Lower leg skin (tissue), 4 donors: ENCODE measurements at regions not wholly inside any gene's neighbourhood (a gene's known extent, or its start where the extent isn't known, plus 50 kb on each side); places are given as distances from the start of the nearest gene placed in this dataset.
A peak's percentile ranks its signal among the peaks of the same experiment; 100 is the strongest.

ENCODE experiments used
- DNase-seq, 2 donors: peaks; one replicate each; pipeline ENCODE4 v3.0.0-alpha.2; 2019; ENCODE audit warnings: low spot score in 2 of 2
- H3K4me3 ChIP-seq: fragments of 200-600 bp; sonication (generic); 2 replicates; pipeline ENCODE4 v1.5.1; 2017; ENCODE audit warnings: mild to moderate bottlenecking, low read depth; ENCODE audit not compliant: poor library complexity, severe bottlenecking
- POLR2A ChIP-seq, 2 donors: fragments of 450-650 bp; IDR thresholded peaks; one replicate each; pipeline ENCODE4 v1.6.1; 2016 to 2017; ENCODE audit warnings: antibody characterized with exemption in 2 of 2, mild to moderate bottlenecking in 1 of 2, moderate library complexity in 1 of 2
- WGBS, 2 donors: methylation state at CpG; one replicate each; pipeline ENCODE4 v1.1.5; 2018; 5-methylcytosine and 5-hydroxymethylcytosine counted together
- intact Hi-C: fragments of 100-400 bp; cut with DNase I; formaldehyde crosslinking; loops from one replicate; pipeline ENCODE4 v1.15.0; 2023; ENCODE audit warnings: low total_unique reads
- TF ChIP-seq, protein P1 (sequence below), 3 donors: fragments of 450-650 bp; IDR thresholded peaks; one replicate each; pipeline ENCODE4 v1.5.1; 2016; ENCODE audit warnings: antibody characterized with exemption in 3 of 3, mild to moderate bottlenecking in 3 of 3, moderate library complexity in 2 of 3

DNA sequence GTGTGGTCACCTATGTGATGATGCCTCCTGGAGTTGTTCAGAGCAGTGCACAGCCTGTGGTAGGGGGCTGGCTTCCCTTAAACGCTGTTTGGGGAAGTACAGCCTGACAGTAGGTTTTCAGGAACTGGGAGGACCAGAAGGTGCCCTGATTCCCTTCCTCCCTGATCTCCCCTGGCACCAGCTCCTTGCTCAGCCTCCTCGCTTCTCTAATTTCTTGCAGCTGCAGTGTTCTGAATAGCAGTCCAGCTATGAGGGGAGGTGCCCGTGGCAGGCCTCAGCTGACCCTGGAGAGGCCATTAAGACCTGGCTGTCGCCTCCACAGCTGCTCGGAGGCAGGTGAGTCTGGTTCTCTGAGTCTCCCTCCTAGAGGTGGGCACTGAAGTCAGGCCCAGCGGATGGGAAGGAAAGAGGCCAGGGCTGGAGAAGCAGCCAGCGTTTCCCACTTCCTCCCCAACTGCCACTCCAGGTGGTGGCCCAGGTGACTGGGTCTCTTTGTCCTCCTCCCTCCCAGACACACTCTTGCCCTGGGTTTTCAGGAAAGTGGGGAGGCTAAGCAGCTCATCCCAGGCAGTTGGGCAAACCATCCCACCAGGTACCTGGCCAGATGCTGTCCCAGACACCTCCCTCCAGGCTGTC is 52.0 kb upstream of the RPL11 start:
- DNase-seq = no peak
- 58 to 63% methylated on average over 4 to 7 of the region's 7 CpGs for WGBS, 2 donors
- H3K4me3 ChIP-seq = no peak overlapping the region
- intact Hi-C loops = loop anchor here (5.0 kb wide), 1 partner anchor 97 kb away; no protein-coding TSS in a partner anchor
- TF ChIP-seq POLR2A (IDR thresholded peaks at IDR 0.05) = no peak
- TF ChIP-seq, protein P1, sequence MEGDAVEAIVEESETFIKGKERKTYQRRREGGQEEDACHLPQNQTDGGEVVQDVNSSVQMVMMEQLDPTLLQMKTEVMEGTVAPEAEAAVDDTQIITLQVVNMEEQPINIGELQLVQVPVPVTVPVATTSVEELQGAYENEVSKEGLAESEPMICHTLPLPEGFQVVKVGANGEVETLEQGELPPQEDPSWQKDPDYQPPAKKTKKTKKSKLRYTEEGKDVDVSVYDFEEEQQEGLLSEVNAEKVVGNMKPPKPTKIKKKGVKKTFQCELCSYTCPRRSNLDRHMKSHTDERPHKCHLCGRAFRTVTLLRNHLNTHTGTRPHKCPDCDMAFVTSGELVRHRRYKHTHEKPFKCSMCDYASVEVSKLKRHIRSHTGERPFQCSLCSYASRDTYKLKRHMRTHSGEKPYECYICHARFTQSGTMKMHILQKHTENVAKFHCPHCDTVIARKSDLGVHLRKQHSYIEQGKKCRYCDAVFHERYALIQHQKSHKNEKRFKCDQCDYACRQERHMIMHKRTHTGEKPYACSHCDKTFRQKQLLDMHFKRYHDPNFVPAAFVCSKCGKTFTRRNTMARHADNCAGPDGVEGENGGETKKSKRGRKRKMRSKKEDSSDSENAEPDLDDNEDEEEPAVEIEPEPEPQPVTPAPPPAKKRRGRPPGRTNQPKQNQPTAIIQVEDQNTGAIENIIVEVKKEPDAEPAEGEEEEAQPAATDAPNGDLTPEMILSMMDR (IDR thresholded peaks at IDR 0.05) = no peak

DNA sequence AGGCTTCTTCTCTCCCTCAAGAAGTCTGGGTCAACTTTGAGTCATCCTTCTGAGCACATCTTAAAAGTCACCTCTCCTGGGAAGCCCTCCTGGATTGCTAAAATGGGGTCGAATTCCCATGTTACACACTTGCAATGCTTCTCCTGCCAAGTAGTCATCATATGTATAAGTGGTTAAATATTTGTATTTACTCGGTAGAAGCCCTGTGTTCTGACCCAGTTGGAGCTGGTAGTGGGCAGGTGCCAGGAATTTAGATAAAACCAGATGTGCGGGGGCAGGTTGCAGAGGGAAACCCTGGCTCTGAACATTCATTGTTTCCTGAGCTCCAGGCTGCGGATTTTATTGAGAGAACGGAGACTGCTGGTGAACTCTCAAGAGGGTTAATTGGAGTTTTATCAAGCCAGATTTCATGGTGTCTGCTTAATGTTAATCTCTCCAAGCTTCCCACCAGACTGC is 52.8 kb upstream of the RPL11 start:
- no peak overlapping the region for H3K4me3 ChIP-seq
- no peak for TF ChIP-seq POLR2A (IDR thresholded peaks at IDR 0.05)
- TF ChIP-seq, protein P1 (IDR thresholded peaks at IDR 0.05) = no peak
- DNase-seq = no peak
- WGBS, 2 donors = 34 to 50% methylated on average over 5 of the region's 5 CpGs
- intact Hi-C loops = loop anchor here (5.0 kb wide), 1 partner anchor 97 kb away; no protein-coding TSS in a partner anchor

DNA sequence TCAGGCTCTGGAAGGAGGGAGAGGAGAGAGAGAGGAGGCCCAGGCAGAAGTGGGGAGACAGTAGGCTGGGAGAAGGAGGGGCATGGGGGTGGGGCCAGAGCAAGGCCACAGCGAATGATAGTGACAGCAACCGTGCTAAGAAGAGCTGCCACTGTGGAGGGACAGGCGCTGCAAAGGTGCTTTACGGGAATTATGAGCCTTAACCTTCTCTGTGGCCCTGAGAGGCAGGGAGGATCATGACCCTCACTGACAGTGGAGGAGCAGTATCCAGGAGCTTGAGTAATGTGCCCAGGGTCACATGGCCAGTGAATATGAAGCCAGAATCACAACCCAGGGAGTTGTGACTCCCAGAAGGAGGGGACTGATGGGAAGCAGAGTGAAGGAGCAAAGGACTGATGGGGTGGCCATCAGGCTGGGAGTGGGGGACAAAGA is 53.4 kb upstream of the RPL11 start:
- DNase-seq = peak in 1 of 2 donors; percentile 40
- intact Hi-C loops = loop anchor here (5.0 kb wide), 1 partner anchor 96 kb away; no protein-coding TSS in a partner anchor
- no peak overlapping the region for H3K4me3 ChIP-seq
- TF ChIP-seq, protein P1 (IDR thresholded peaks at IDR 0.05) = no peak
- TF ChIP-seq POLR2A (IDR thresholded peaks at IDR 0.05) = no peak
- WGBS, 2 donors = 47 to 75% methylated on average over 4 of the region's 4 CpGs

DNA sequence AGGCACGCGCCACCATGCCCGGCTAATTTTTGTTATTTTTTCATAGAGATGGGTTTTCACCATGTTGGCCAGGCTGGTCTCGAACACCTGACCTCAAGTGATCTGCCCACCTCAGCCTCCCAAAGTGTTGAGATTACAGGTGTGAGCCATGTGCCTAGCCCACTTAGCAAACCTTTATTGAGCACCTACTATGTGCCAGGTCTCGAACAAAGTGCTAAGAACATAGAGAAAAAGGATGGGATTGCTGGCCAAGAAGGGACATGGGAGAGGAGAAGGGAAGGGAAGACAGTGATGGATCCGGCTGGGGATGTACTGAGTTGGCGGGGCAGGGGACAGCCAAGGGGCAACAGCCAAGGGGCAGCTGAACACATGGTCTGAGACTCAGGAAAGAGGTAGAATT is 55.6 kb upstream of the RPL11 start:
- H3K4me3 ChIP-seq = no peak overlapping the region
- TF ChIP-seq, protein P1 (IDR thresholded peaks at IDR 0.05) = no peak
- TF ChIP-seq POLR2A (IDR thresholded peaks at IDR 0.05) = no peak
- intact Hi-C loops = loop anchor here (5.0 kb wide), 1 partner anchor 94 kb away; no protein-coding TSS in a partner anchor
- 95 to 96% methylated on average over 7 of the region's 7 CpGs for WGBS, 2 donors
- no peak for DNase-seq

DNA sequence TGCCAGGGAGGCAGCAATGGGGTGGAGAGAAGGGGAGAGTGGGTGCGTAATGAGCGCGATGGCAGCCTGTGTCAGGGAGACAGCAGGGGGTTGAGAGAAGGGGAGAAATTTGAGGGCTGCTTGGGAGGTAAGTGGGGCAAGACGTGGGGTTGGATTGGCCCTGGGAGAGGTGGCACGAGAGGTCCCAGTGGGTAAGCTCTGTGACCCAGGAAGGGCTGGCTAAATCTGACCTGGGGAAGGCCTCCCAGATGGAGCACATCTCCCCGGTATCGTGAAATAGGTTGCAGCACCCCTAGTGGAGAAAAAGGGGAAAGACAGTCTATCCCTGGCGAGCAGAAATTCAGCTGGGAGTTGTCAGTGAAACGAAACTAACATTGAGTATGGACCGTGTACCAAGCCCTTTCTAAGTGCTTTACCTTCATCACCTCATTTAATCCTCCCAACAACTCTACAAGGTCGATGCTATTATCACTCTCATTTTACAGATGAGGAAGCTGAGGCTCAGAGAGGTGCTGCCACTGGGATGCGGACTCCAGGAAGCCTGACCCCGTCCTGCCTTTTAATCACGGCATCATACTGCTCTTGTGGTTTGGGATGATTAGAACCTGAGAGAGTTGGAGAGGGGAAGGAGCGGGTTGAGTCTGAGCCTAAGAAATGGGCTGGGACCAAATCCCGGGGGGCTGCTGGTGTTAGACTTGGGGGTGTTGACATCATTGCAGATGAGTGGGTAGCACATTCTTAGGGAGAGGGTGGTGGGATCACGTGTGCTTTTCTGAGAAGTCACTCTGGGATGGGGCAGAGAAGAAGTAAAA is 56.6 kb upstream of the RPL11 start:
- peak in 1 of 2 donors; percentile 62 for DNase-seq
- intact Hi-C loops = loop anchor here (5.0 kb wide), 1 partner anchor 93 kb away; no protein-coding TSS in a partner anchor
- WGBS, 2 donors = 30 to 31% methylated on average over 17 of the region's 17 CpGs
- H3K4me3 ChIP-seq = no peak overlapping the region
- TF ChIP-seq, protein P1 (IDR thresholded peaks at IDR 0.05) = peak in 1 of 3 donors; percentile 88
- TF ChIP-seq POLR2A (IDR thresholded peaks at IDR 0.05) = no peak
